NCI-H510A (cell line): ENCODE measurements at regions not wholly inside any gene's neighbourhood (a gene's known extent, or its start where the extent isn't known, plus 50 kb on each side); places are given as distances from the start of the nearest gene placed in this dataset.
"Not testable (repeated sequence)": the region's sequence is repeated elsewhere in the genome, so short reads cannot be mapped to it uniquely, and the experiment has no call there.

Experiments used
- DNase-seq: peaks from one replicate; lab custom pipeline; 2025; lab: John Stamatoyannopoulos, UW

- no peak for DNase-seq
These were observed 372.2 kb downstream of the NFIB start for GRCh38 chr9:13941714-13942113.

- DNase-seq = no peak
These were observed 374.0 kb downstream of the NFIB start for GRCh38 chr9:13939701-13940490.

- DNase-seq = no peak
These were observed 374.8 kb downstream of the NFIB start for GRCh38 chr9:13939134-13939533.

GRCh38 chr9:13934416-13934815 lies 379.5 kb downstream of the NFIB start:
- no peak for DNase-seq

- no peak for DNase-seq
These were observed 380.7 kb downstream of the NFIB start for GRCh38 chr9:13933268-13933656.

GRCh38 chr9:13932528-13933267 lies 381.2 kb downstream of the NFIB start:
- DNase-seq = no peak

- DNase-seq = no peak
These were observed 384.9 kb downstream of the NFIB start for GRCh38 chr9:13929013-13929412.

- no peak for DNase-seq
These were observed 390.6 kb downstream of the NFIB start for GRCh38 chr9:13923381-13923780.

- no peak for DNase-seq
These were observed 393.4 kb downstream of the NFIB start for GRCh38 chr9:13920557-13920956.

- no peak for DNase-seq
These were observed 394.5 kb downstream of the NFIB start for GRCh38 chr9:13919401-13919800.

- DNase-seq = no peak
These were observed 396.4 kb downstream of the NFIB start for GRCh38 chr9:13917534-13917933.

- no peak for DNase-seq
These were observed 398.2 kb downstream of the NFIB start for GRCh38 chr9:13915591-13916301.

- no peak for DNase-seq
These were observed 398.8 kb downstream of the NFIB start for GRCh38 chr9:13915131-13915530.

GRCh38 chr9:13911473-13911872 lies 402.5 kb downstream of the NFIB start:
- DNase-seq = no peak

GRCh38 chr9:13907842-13908241 lies 406.1 kb downstream of the NFIB start:
- not testable (repeated sequence) for DNase-seq

- DNase-seq = no peak
These were observed 409.2 kb downstream of the NFIB start for GRCh38 chr9:13904746-13905145.

- DNase-seq = no peak
These were observed 409.6 kb downstream of the NFIB start for GRCh38 chr9:13904311-13904710.

- DNase-seq = no peak
These were observed 411.5 kb downstream of the NFIB start for GRCh38 chr9:13902286-13903066.

GRCh38 chr9:13901176-13901575 lies 412.8 kb downstream of the NFIB start:
- DNase-seq = no peak

GRCh38 chr9:13900449-13900848 lies 413.5 kb downstream of the NFIB start:
- no peak for DNase-seq

- no peak for DNase-seq
These were observed 414.0 kb downstream of the NFIB start for GRCh38 chr9:13899924-13900323.

- DNase-seq = no peak
These were observed 415.0 kb downstream of the NFIB start for GRCh38 chr9:13898957-13899356.
